ENCODE measurements at regions not wholly inside any gene's neighbourhood (a gene's known extent, or its start where the extent isn't known, plus 50 kb on each side); places are given as distances from the start of the nearest gene placed in this dataset.

DNA sequence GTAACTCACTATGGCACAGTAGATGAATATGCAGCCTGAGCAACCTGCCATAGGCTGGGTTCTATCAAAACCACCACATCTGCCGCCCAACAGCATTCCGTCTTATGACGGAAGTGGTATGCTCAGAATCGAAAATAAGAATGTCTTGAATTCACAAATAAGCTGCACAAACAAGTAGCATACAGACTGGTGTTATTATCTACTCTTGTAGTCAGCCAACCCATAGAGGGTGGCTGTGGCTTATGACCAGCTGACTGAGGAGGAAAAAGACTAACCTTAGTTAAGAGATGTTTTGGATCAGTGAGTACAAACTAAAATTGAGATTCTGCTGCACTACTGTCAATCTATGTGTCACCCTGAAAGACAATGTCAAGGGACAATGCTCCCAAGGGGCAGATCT is 1255.1 kb upstream of the EYS start:
- H2AFZ ChIP-seq (ENCODE audit: low read length) = no peak overlapping the region
- H4K20me1 ChIP-seq (ENCODE audit: insufficient read depth, low read length) = no peaks in the 10 kb centered on the region
- no peak overlapping the region for H3K9ac ChIP-seq (ENCODE audit: low read length)
- DNase-seq = no peak
- TF ChIP-seq, protein P1, sequence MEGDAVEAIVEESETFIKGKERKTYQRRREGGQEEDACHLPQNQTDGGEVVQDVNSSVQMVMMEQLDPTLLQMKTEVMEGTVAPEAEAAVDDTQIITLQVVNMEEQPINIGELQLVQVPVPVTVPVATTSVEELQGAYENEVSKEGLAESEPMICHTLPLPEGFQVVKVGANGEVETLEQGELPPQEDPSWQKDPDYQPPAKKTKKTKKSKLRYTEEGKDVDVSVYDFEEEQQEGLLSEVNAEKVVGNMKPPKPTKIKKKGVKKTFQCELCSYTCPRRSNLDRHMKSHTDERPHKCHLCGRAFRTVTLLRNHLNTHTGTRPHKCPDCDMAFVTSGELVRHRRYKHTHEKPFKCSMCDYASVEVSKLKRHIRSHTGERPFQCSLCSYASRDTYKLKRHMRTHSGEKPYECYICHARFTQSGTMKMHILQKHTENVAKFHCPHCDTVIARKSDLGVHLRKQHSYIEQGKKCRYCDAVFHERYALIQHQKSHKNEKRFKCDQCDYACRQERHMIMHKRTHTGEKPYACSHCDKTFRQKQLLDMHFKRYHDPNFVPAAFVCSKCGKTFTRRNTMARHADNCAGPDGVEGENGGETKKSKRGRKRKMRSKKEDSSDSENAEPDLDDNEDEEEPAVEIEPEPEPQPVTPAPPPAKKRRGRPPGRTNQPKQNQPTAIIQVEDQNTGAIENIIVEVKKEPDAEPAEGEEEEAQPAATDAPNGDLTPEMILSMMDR (IDR thresholded peaks at IDR 0.05; ENCODE audit: low read length) = no peak
- TF ChIP-seq EZH2phosphoT487 (IDR thresholded peaks at IDR 0.05; ENCODE audit: low read length) (no peak), EZH2 (optimal IDR thresholded peaks at IDR 0.05; ENCODE audit: low read depth, low read length) (no peak)
- H3K27ac ChIP-seq (ENCODE audit: low read length) = no peak overlapping the region
- H3K4me2 ChIP-seq (ENCODE audit: low read depth, low read length) = no peak overlapping the region
- H3K79me2 ChIP-seq (ENCODE audit: low read length) = no peaks in the 10 kb centered on the region
- H3K27me3 ChIP-seq (replicated peaks; ENCODE audit: insufficient read depth, low read length) = no peaks in the 10 kb centered on the region
- H3K9me2 ChIP-seq (replicated peaks; ENCODE audit: insufficient read depth, low read length) = no peaks in the 10 kb centered on the region
- H3K9me3 ChIP-seq (replicated peaks; ENCODE audit: insufficient read depth, low read length) = no peaks in the 10 kb centered on the region
- H3K4me3 ChIP-seq (ENCODE audit: low read length) = no peak overlapping the region
- no peaks in the 10 kb centered on the region for H3K36me3 ChIP-seq (replicated peaks; ENCODE audit: insufficient read depth, low read length)
- H3F3A ChIP-seq (ENCODE audit: insufficient read depth, low read length) = no peaks in the 10 kb centered on the region
- no peaks in the 10 kb centered on the region for H3K4me1 ChIP-seq (ENCODE audit: low read length)

DNA sequence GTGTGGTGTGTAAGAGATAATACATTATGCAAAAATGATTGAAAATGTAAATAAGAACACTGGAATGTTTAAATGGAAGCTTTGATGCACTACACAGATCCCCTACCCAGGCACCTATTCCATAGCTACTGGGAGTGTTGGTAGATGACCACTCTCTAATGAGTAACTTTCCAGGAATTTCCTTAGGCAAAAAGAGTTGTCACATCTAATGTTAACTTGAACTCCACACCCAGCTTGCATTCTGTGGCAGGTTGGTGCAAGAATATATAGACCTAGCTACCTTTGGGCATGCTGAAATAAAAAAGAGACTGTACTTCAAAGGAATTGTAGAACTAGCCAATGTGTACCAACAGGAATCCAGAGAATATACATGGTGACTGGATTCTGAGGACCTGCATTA is 1254.2 kb upstream of the EYS start:
- no peak for DNase-seq
- Histone ChIP-seq H3K9ac (ENCODE audit: low read length) (no peak overlapping the region), H2AFZ (ENCODE audit: low read length) (no peak overlapping the region), H3K4me1 (ENCODE audit: low read length) (no peaks in the 10 kb centered on the region), H3K27me3 (replicated peaks; ENCODE audit: insufficient read depth, low read length) (no peaks in the 10 kb centered on the region), H3K4me3 (ENCODE audit: low read length) (no peak overlapping the region), H3K79me2 (ENCODE audit: low read length) (no peaks in the 10 kb centered on the region), H3K27ac (ENCODE audit: low read length) (no peak overlapping the region), H3F3A (ENCODE audit: insufficient read depth, low read length) (no peaks in the 10 kb centered on the region), H4K20me1 (ENCODE audit: insufficient read depth, low read length) (no peaks in the 10 kb centered on the region), H3K4me2 (ENCODE audit: low read depth, low read length) (no peak overlapping the region), H3K9me3 (replicated peaks; ENCODE audit: insufficient read depth, low read length) (no peaks in the 10 kb centered on the region), H3K36me3 (replicated peaks; ENCODE audit: insufficient read depth, low read length) (no peaks in the 10 kb centered on the region), H3K9me2 (replicated peaks; ENCODE audit: insufficient read depth, low read length) (no peaks in the 10 kb centered on the region)
- no peak for TF ChIP-seq EZH2phosphoT487 (IDR thresholded peaks at IDR 0.05; ENCODE audit: low read length)
- TF ChIP-seq EZH2 (optimal IDR thresholded peaks at IDR 0.05; ENCODE audit: low read depth, low read length) = no peak
- TF ChIP-seq, protein P1 (IDR thresholded peaks at IDR 0.05; ENCODE audit: low read length) = no peak

DNA sequence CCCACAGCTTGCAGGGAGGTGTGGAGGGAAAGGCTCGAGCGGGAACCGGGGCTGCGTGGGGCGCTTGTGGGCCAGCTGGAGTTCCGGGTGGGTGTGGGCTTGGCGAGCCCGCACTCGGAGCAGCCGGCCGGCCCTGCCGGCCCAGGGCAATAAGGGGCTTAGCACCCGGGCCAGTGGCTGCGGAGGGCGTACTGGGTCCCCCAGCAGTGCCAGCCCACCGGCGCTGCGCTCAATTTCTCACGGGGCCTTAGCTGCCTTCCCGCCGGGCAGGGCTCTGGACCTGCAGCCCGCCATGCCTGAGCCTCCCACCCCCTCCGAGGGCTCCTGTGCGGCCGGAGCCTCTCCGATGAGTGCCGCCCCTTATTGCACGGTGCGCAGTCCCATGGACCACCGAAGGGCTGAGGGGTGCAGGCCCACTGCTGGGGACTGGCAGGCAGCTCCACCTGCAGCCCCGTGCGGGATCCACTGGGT is 1242.2 kb upstream of the EYS start:
- H3K4me3 ChIP-seq (ENCODE audit: low read length) = no peak overlapping the region
- H3K36me3 ChIP-seq (replicated peaks; ENCODE audit: insufficient read depth, low read length) = no peaks in the 10 kb centered on the region
- no peak overlapping the region for H3K4me2 ChIP-seq (ENCODE audit: low read depth, low read length)
- H4K20me1 ChIP-seq (ENCODE audit: insufficient read depth, low read length) = no peaks in the 10 kb centered on the region
- H3K27me3 ChIP-seq (replicated peaks; ENCODE audit: insufficient read depth, low read length) = no peaks in the 10 kb centered on the region
- H3K4me1 ChIP-seq (ENCODE audit: low read length) = no peaks in the 10 kb centered on the region
- no peaks in the 10 kb centered on the region for H3F3A ChIP-seq (ENCODE audit: insufficient read depth, low read length)
- no peak for DNase-seq
- H3K9me3 ChIP-seq (replicated peaks; ENCODE audit: insufficient read depth, low read length) = no peaks in the 10 kb centered on the region
- no peak overlapping the region for H3K27ac ChIP-seq (ENCODE audit: low read length)
- no peak overlapping the region for H2AFZ ChIP-seq (ENCODE audit: low read length)
- no peak overlapping the region for H3K9ac ChIP-seq (ENCODE audit: low read length)
- TF ChIP-seq EZH2phosphoT487 (IDR thresholded peaks at IDR 0.05; ENCODE audit: low read length) = no peak
- TF ChIP-seq EZH2 (optimal IDR thresholded peaks at IDR 0.05; ENCODE audit: low read depth, low read length) = no peak
- TF ChIP-seq, protein P1 (IDR thresholded peaks at IDR 0.05; ENCODE audit: low read length) = no peak
- no peaks in the 10 kb centered on the region for H3K9me2 ChIP-seq (replicated peaks; ENCODE audit: insufficient read depth, low read length)
- H3K79me2 ChIP-seq (ENCODE audit: low read length) = no peaks in the 10 kb centered on the region
